ENCODE measurements at regions not wholly inside any gene's neighbourhood (a gene's known extent, or its start where the extent isn't known, plus 50 kb on each side); places are given as distances from the start of the nearest gene placed in this dataset.

DNA sequence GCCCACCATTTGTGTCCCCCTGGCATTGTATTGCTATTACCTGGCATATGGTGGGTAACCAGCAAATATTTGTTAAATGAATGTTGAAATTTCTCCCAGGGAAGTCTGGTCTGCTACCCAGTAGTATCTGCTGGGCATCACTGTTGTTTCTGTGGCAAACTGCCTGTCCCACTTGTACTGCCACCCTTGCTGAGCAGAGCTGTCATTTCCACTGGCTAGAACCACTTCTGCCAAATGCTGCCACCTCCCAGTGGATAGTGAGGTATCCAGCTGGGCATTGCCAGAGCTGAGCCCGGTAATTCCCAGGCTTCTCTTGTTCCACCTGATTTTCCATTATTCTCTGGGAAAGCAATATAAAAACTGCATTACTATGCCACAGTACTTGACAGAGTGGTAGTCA lies 186.7 kb upstream of the NOCT start:
- no peak for TF ChIP-seq ZNF274 (IDR thresholded peaks at IDR 0.05; ENCODE audit: low read depth, low read length)
- no peak for TF ChIP-seq YY1 (IDR thresholded peaks at IDR 0.05; ENCODE audit: insufficient read depth, insufficient read length)
- TF ChIP-seq SUZ12 (IDR thresholded peaks at IDR 0.05; ENCODE audit: extremely low read depth, insufficient read depth, insufficient read length): no peak
